ENCODE measurements at regions not wholly inside any gene's neighbourhood (a gene's known extent, or its start where the extent isn't known, plus 50 kb on each side); places are given as distances from the start of the nearest gene placed in this dataset.

GRCh38 chr2:128530025-128530573 is 211.4 kb upstream of the HS6ST1 start:
- peaks cover 0 to 16% (median 5%) of the 10 kb centered on the region in 4 experiments for H3K4me1 ChIP-seq (ENCODE audit: control extremely low read depth in 1 of 4, control insufficient read depth in 4 of 4, insufficient read depth in 4 of 4, low read length in 3 of 4)
- ChIA-PET POLR2A (no interaction called here), CTCF (no interaction called here)
- no peak for DNase-seq
- H3K36me3 ChIP-seq (ENCODE audit: control insufficient read depth in 4 of 4, insufficient read depth in 4 of 4, low read length in 3 of 4) = no peaks in the 10 kb centered on the region
- no peak overlapping the region for H3K27ac ChIP-seq (ENCODE audit: insufficient read depth in 1 of 2, low read depth in 1 of 2, low read length in 2 of 2, poor library complexity in 1 of 2, severe bottlenecking in 2 of 2)
- no peaks in the 10 kb centered on the region for H3K27me3 ChIP-seq (replicated peaks in 2 of 5; ENCODE audit: control insufficient read depth in 4 of 5, insufficient read depth in 5 of 5, low read length in 4 of 5)
- 94% methylated on average over 4 of the region's 4 CpGs for WGBS (ENCODE audit: insufficient coverage)
- H3K9me3 ChIP-seq (ENCODE audit: control extremely low read depth in 1 of 5, control insufficient read depth in 4 of 5, insufficient read depth in 2 of 5, low read depth in 1 of 5, low read length in 4 of 5) = no peaks in the 10 kb centered on the region
- H3K4me3 ChIP-seq (ENCODE audit: control insufficient read depth in 1 of 7, extremely low read depth in 1 of 7, insufficient read depth in 4 of 7, low read depth in 2 of 7, low read length in 6 of 7) = no peak overlapping the region

- H3K27me3 ChIP-seq (replicated peaks in 2 of 5; ENCODE audit: control insufficient read depth in 4 of 5, insufficient read depth in 5 of 5, low read length in 4 of 5) = no peaks in the 10 kb centered on the region
- peak; percentile 24 to 56 (median 55) for DNase-seq
- H3K36me3 ChIP-seq (ENCODE audit: control insufficient read depth in 4 of 4, insufficient read depth in 4 of 4, low read length in 3 of 4) = no peaks in the 10 kb centered on the region
- no peaks in the 10 kb centered on the region for H3K4me1 ChIP-seq (ENCODE audit: control extremely low read depth in 1 of 4, control insufficient read depth in 4 of 4, insufficient read depth in 4 of 4, low read length in 3 of 4)
- ChIA-PET CTCF (interaction anchor here (1.0 kb wide), 1 partner anchor 211 kb away, joined by 3 read pairs; no protein-coding TSS in a partner anchor), POLR2A (no interaction called here)
- H3K4me3 ChIP-seq (ENCODE audit: control insufficient read depth in 1 of 7, extremely low read depth in 1 of 7, insufficient read depth in 4 of 7, low read depth in 2 of 7, low read length in 6 of 7) = no peak overlapping the region
- H3K27ac ChIP-seq (ENCODE audit: insufficient read depth in 1 of 2, low read depth in 1 of 2, low read length in 2 of 2, poor library complexity in 1 of 2, severe bottlenecking in 2 of 2) = no peak overlapping the region
- no peaks in the 10 kb centered on the region for H3K9me3 ChIP-seq (ENCODE audit: control extremely low read depth in 1 of 5, control insufficient read depth in 4 of 5, insufficient read depth in 2 of 5, low read depth in 1 of 5, low read length in 4 of 5)
These were observed 213.2 kb upstream of the HS6ST1 start for GRCh38 chr2:128531856-128532255.

- Histone ChIP-seq H3K27me3 (replicated peaks in 2 of 5; ENCODE audit: control insufficient read depth in 4 of 5, insufficient read depth in 5 of 5, low read length in 4 of 5) (no peaks in the 10 kb centered on the region), H3K4me1 (ENCODE audit: control extremely low read depth in 1 of 4, control insufficient read depth in 4 of 4, insufficient read depth in 4 of 4, low read length in 3 of 4) (no peaks in the 10 kb centered on the region), H3K4me3 (ENCODE audit: control insufficient read depth in 1 of 7, extremely low read depth in 1 of 7, insufficient read depth in 4 of 7, low read depth in 2 of 7, low read length in 6 of 7) (no peak overlapping the region), H3K9me3 (ENCODE audit: control extremely low read depth in 1 of 5, control insufficient read depth in 4 of 5, insufficient read depth in 2 of 5, low read depth in 1 of 5, low read length in 4 of 5) (no peaks in the 10 kb centered on the region), H3K27ac (ENCODE audit: insufficient read depth in 1 of 2, low read depth in 1 of 2, low read length in 2 of 2, poor library complexity in 1 of 2, severe bottlenecking in 2 of 2) (no peak overlapping the region), H3K36me3 (ENCODE audit: control insufficient read depth in 4 of 4, insufficient read depth in 4 of 4, low read length in 3 of 4) (no peaks in the 10 kb centered on the region)
- DNase-seq = no peak
- POLR2A ChIA-PET = no interaction called here
- CTCF ChIA-PET = no interaction called here
- WGBS (ENCODE audit: insufficient coverage) = 100% methylated on average over 1 of the region's 1 CpG
These were observed 214.4 kb upstream of the HS6ST1 start for GRCh38 chr2:128533101-128533500.

- no peak for DNase-seq
- ChIA-PET CTCF (interaction anchor here (1.4 kb wide), 1 partner anchor 214 kb away, joined by 3 read pairs; no protein-coding TSS in a partner anchor), POLR2A (no interaction called here)
- H3K27ac ChIP-seq (ENCODE audit: insufficient read depth in 1 of 2, low read depth in 1 of 2, low read length in 2 of 2, poor library complexity in 1 of 2, severe bottlenecking in 2 of 2) = no peak overlapping the region
- no peaks in the 10 kb centered on the region for H3K27me3 ChIP-seq (replicated peaks in 2 of 5; ENCODE audit: control insufficient read depth in 4 of 5, insufficient read depth in 5 of 5, low read length in 4 of 5)
- H3K36me3 ChIP-seq (ENCODE audit: control insufficient read depth in 4 of 4, insufficient read depth in 4 of 4, low read length in 3 of 4) = no peaks in the 10 kb centered on the region
- no peaks in the 10 kb centered on the region for H3K4me1 ChIP-seq (ENCODE audit: control extremely low read depth in 1 of 4, control insufficient read depth in 4 of 4, insufficient read depth in 4 of 4, low read length in 3 of 4)
- no peak overlapping the region for H3K4me3 ChIP-seq (ENCODE audit: control insufficient read depth in 1 of 7, extremely low read depth in 1 of 7, insufficient read depth in 4 of 7, low read depth in 2 of 7, low read length in 6 of 7)
- H3K9me3 ChIP-seq (ENCODE audit: control extremely low read depth in 1 of 5, control insufficient read depth in 4 of 5, insufficient read depth in 2 of 5, low read depth in 1 of 5, low read length in 4 of 5) = no peaks in the 10 kb centered on the region
- WGBS (ENCODE audit: insufficient coverage) = 100% methylated on average over 3 of the region's 4 CpGs
These were observed 216.2 kb upstream of the HS6ST1 start for GRCh38 chr2:128534688-128535392.

GRCh38 chr2:128535953-128536352 is 217.3 kb upstream of the HS6ST1 start:
- Histone ChIP-seq H3K27ac (ENCODE audit: insufficient read depth in 1 of 2, low read depth in 1 of 2, low read length in 2 of 2, poor library complexity in 1 of 2, severe bottlenecking in 2 of 2) (no peak overlapping the region), H3K4me1 (ENCODE audit: control extremely low read depth in 1 of 4, control insufficient read depth in 4 of 4, insufficient read depth in 4 of 4, low read length in 3 of 4) (no peaks in the 10 kb centered on the region)
- 100% methylated on average over 6 of the region's 8 CpGs for WGBS (ENCODE audit: insufficient coverage)

GRCh38 chr2:128536925-128537620 is 218.4 kb upstream of the HS6ST1 start:
- no peaks in the 10 kb centered on the region for H3K27me3 ChIP-seq (replicated peaks in 2 of 5; ENCODE audit: control insufficient read depth in 4 of 5, insufficient read depth in 5 of 5, low read length in 4 of 5)
- no peak overlapping the region for H3K27ac ChIP-seq (ENCODE audit: insufficient read depth in 1 of 2, low read depth in 1 of 2, low read length in 2 of 2, poor library complexity in 1 of 2, severe bottlenecking in 2 of 2)
- POLR2A ChIA-PET = no interaction called here
- H3K4me3 ChIP-seq (ENCODE audit: control insufficient read depth in 1 of 7, extremely low read depth in 1 of 7, insufficient read depth in 4 of 7, low read depth in 2 of 7, low read length in 6 of 7) = no peak overlapping the region
- no peaks in the 10 kb centered on the region for H3K9me3 ChIP-seq (ENCODE audit: control extremely low read depth in 1 of 5, control insufficient read depth in 4 of 5, insufficient read depth in 2 of 5, low read depth in 1 of 5, low read length in 4 of 5)
- no peaks in the 10 kb centered on the region for H3K36me3 ChIP-seq (ENCODE audit: control insufficient read depth in 4 of 4, insufficient read depth in 4 of 4, low read length in 3 of 4)
- CTCF ChIA-PET = no interaction called here
- DNase-seq = peak in 2 of 3 donors; percentile 34 to 54
- no peaks in the 10 kb centered on the region for H3K4me1 ChIP-seq (ENCODE audit: control extremely low read depth in 1 of 4, control insufficient read depth in 4 of 4, insufficient read depth in 4 of 4, low read length in 3 of 4)
- 88% methylated on average over 11 of the region's 14 CpGs for WGBS (ENCODE audit: insufficient coverage)

More at GRCh38 chr2:128535953-128536352, 217.3 kb upstream of the HS6ST1 start:
- ChIA-PET CTCF (interaction anchor here (0.8 to 1.4 kb wide), 2 partner anchors 34 to 215 kb away, joined by 3 read pairs; no protein-coding TSS in a partner anchor), POLR2A (no interaction called here)
- DNase-seq = peak in 1 of 3 donors; percentile 11
- H3K36me3 ChIP-seq (ENCODE audit: control insufficient read depth in 4 of 4, insufficient read depth in 4 of 4, low read length in 3 of 4) = no peaks in the 10 kb centered on the region
- no peaks in the 10 kb centered on the region for H3K9me3 ChIP-seq (ENCODE audit: control extremely low read depth in 1 of 5, control insufficient read depth in 4 of 5, insufficient read depth in 2 of 5, low read depth in 1 of 5, low read length in 4 of 5)
- no peaks in the 10 kb centered on the region for H3K27me3 ChIP-seq (replicated peaks in 2 of 5; ENCODE audit: control insufficient read depth in 4 of 5, insufficient read depth in 5 of 5, low read length in 4 of 5)
- no peak overlapping the region for H3K4me3 ChIP-seq (ENCODE audit: control insufficient read depth in 1 of 7, extremely low read depth in 1 of 7, insufficient read depth in 4 of 7, low read depth in 2 of 7, low read length in 6 of 7)

- CTCF ChIA-PET = no interaction called here
- Histone ChIP-seq H3K9me3 (ENCODE audit: control extremely low read depth in 1 of 5, control insufficient read depth in 4 of 5, insufficient read depth in 2 of 5, low read depth in 1 of 5, low read length in 4 of 5) (no peaks in the 10 kb centered on the region), H3K27ac (ENCODE audit: insufficient read depth in 1 of 2, low read depth in 1 of 2, low read length in 2 of 2, poor library complexity in 1 of 2, severe bottlenecking in 2 of 2) (no peak overlapping the region), H3K4me1 (ENCODE audit: control extremely low read depth in 1 of 4, control insufficient read depth in 4 of 4, insufficient read depth in 4 of 4, low read length in 3 of 4) (no peaks in the 10 kb centered on the region), H3K4me3 (ENCODE audit: control insufficient read depth in 1 of 7, extremely low read depth in 1 of 7, insufficient read depth in 4 of 7, low read depth in 2 of 7, low read length in 6 of 7) (no peak overlapping the region), H3K36me3 (ENCODE audit: control insufficient read depth in 4 of 4, insufficient read depth in 4 of 4, low read length in 3 of 4) (no peaks in the 10 kb centered on the region), H3K27me3 (replicated peaks in 2 of 5; ENCODE audit: control insufficient read depth in 4 of 5, insufficient read depth in 5 of 5, low read length in 4 of 5) (no peaks in the 10 kb centered on the region)
- no peak for DNase-seq
- POLR2A ChIA-PET = no interaction called here
These were observed 219.0 kb upstream of the HS6ST1 start for GRCh38 chr2:128537646-128538045.
